ENCODE measurements at regions not wholly inside any gene's neighbourhood (a gene's known extent, or its start where the extent isn't known, plus 50 kb on each side); places are given as distances from the start of the nearest gene placed in this dataset.
"Not testable (repeated sequence)": the region's sequence is repeated elsewhere in the genome, so short reads cannot be mapped to it uniquely, and the experiment has no call there.

GRCh38 chr17:30709561-30710275 is 114.8 kb downstream of the CRLF3 start:
- TF ChIP-seq, protein P1, sequence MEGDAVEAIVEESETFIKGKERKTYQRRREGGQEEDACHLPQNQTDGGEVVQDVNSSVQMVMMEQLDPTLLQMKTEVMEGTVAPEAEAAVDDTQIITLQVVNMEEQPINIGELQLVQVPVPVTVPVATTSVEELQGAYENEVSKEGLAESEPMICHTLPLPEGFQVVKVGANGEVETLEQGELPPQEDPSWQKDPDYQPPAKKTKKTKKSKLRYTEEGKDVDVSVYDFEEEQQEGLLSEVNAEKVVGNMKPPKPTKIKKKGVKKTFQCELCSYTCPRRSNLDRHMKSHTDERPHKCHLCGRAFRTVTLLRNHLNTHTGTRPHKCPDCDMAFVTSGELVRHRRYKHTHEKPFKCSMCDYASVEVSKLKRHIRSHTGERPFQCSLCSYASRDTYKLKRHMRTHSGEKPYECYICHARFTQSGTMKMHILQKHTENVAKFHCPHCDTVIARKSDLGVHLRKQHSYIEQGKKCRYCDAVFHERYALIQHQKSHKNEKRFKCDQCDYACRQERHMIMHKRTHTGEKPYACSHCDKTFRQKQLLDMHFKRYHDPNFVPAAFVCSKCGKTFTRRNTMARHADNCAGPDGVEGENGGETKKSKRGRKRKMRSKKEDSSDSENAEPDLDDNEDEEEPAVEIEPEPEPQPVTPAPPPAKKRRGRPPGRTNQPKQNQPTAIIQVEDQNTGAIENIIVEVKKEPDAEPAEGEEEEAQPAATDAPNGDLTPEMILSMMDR (IDR thresholded peaks at IDR 0.05): not testable (repeated sequence)
- not testable (repeated sequence) for TF ChIP-seq POLR2A (IDR thresholded peaks at IDR 0.05)
